ENCODE measurements at regions not wholly inside any gene's neighbourhood (a gene's known extent, or its start where the extent isn't known, plus 50 kb on each side); places are given as distances from the start of the nearest gene placed in this dataset.
A peak's percentile ranks its signal among the peaks of the same experiment; 100 is the strongest.

- Histone ChIP-seq H3K9me3 (no peaks in the 10 kb centered on the region), H3K36me3 (no peaks in the 10 kb centered on the region), H3K4me3 (no peak overlapping the region), H3K4me1 (peaks cover under 1 to 2% (median 2%) of the 10 kb centered on the region in 3 donors), H3K27ac (no peak overlapping the region), H3K27me3 (no peaks in the 10 kb centered on the region)
- peak in 2 of 4 donors; percentile 60 to 70 for ATAC-seq
- 80 to 83% methylated on average over 5 of the region's 5 CpGs for WGBS, 2 donors
- intact Hi-C loops (cut with DNase I), result no loop called here
- DNase-seq, result no peak
- TF ChIP-seq CTCF (IDR thresholded peaks at IDR 0.05), result no peak
- FAIRE-seq, result no peak
Measured at GRCh38 chr5:54832858-54833257, 152.5 kb downstream of the ESM1 start.

GRCh38 chr5:54832045-54832444 lies 153.3 kb downstream of the ESM1 start:
- intact Hi-C loops (cut with DNase I), result no loop called here
- no peak for TF ChIP-seq CTCF (IDR thresholded peaks at IDR 0.05)
- WGBS, 2 donors, result 81 to 89% methylated on average over 2 of the region's 2 CpGs
- ATAC-seq, result no peak
- DNase-seq, result no peak
- FAIRE-seq, result no peak
- Histone ChIP-seq H3K9me3 (no peaks in the 10 kb centered on the region), H3K4me3 (no peak overlapping the region), H3K4me1 (no peaks in the 10 kb centered on the region), H3K27me3 (no peaks in the 10 kb centered on the region), H3K36me3 (no peaks in the 10 kb centered on the region), H3K27ac (no peak overlapping the region)

- Histone ChIP-seq H3K27me3 (no peaks in the 10 kb centered on the region), H3K9me3 (no peaks in the 10 kb centered on the region), H3K4me3 (no peak overlapping the region), H3K27ac (no peak overlapping the region), H3K4me1 (no peaks in the 10 kb centered on the region), H3K36me3 (no peaks in the 10 kb centered on the region)
- intact Hi-C loops (cut with DNase I), result no loop called here
- DNase-seq (no peak), FAIRE-seq (no peak), ATAC-seq (no peak)
- TF ChIP-seq CTCF (IDR thresholded peaks at IDR 0.05), result no peak
- WGBS, 2 donors, result 72 to 76% methylated on average over 4 of the region's 4 CpGs
Measured at GRCh38 chr5:54831233-54831632, 154.2 kb downstream of the ESM1 start.

GRCh38 chr5:54829676-54830535 lies 155.5 kb downstream of the ESM1 start:
- H3K36me3 ChIP-seq, result no peaks in the 10 kb centered on the region
- H3K4me1 ChIP-seq, result no peaks in the 10 kb centered on the region
- ATAC-seq (no peak), FAIRE-seq (no peak), DNase-seq (no peak)
- 50 to 65% methylated on average over 4 of the region's 4 CpGs for WGBS, 2 donors
- intact Hi-C loops (cut with DNase I), result no loop called here
- no peak overlapping the region for H3K27ac ChIP-seq
- H3K9me3 ChIP-seq, result no peaks in the 10 kb centered on the region
- H3K4me3 ChIP-seq, result no peak overlapping the region
- TF ChIP-seq CTCF (IDR thresholded peaks at IDR 0.05), result no peak
- H3K27me3 ChIP-seq, result no peaks in the 10 kb centered on the region

GRCh38 chr5:54829102-54829501 lies 156.3 kb downstream of the ESM1 start:
- no peak for FAIRE-seq
- Histone ChIP-seq H3K9me3 (no peaks in the 10 kb centered on the region), H3K27ac (no peak overlapping the region), H3K36me3 (no peaks in the 10 kb centered on the region), H3K4me1 (no peaks in the 10 kb centered on the region), H3K27me3 (no peaks in the 10 kb centered on the region), H3K4me3 (no peak overlapping the region)
- no peak for TF ChIP-seq CTCF (IDR thresholded peaks at IDR 0.05)
- DNase-seq, result no peak
- intact Hi-C loops (cut with DNase I), result no loop called here
- ATAC-seq, result no peak
- 79 to 81% methylated on average over 8 of the region's 8 CpGs for WGBS, 2 donors

Measured in pancreas (tissue), 10 donors.